ENCODE measurements at regions not wholly inside any gene's neighbourhood (a gene's known extent, or its start where the extent isn't known, plus 50 kb on each side); places are given as distances from the start of the nearest gene placed in this dataset.

DNA sequence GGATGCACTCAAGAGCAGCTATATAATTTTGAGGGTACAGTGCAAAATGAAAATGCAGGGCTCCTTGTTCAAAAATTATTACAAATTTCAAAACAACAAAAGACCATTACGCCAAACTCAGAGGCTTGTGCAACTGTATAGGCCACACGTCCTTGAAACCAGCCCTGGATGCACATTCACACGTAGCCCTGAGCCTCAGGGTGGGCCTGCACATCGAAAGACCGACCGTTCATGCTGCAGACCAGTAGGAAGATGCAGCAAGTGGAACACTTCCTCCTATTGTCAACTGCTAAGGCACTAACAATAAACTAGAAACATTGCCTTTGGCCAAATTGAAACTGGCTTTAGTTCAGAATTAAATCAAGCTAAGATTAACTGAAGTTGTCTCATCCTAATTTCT, 174.7 kb downstream of the SHOX2 start:
- WGBS (ENCODE audit: extremely low coverage, insufficient read length, low lambda C conversion rate), result no CpG with 5 or more reads among the region's 6 CpGs
- Histone ChIP-seq H4K5ac (ENCODE audit: insufficient read length, low read depth, low read length) (no peak overlapping the region), H3K9ac (ENCODE audit: extremely low read depth, insufficient read length, low read length) (no peak overlapping the region), H3K14ac (ENCODE audit: insufficient read depth, low read length) (no peak overlapping the region), H2BK5ac (ENCODE audit: insufficient read length, low read length) (no peak overlapping the region), H3K56ac (ENCODE audit: insufficient read length, low read depth, low read length) (no peak overlapping the region), H2AK5ac (ENCODE audit: insufficient read length, low read length) (no peak overlapping the region), H4K8ac (replicated peaks; ENCODE audit: insufficient read length, low read depth, low read length) (no peak overlapping the region), H3K27ac (ENCODE audit: insufficient read length, low read depth, low read length) (no peak overlapping the region), H3K4me2 (ENCODE audit: insufficient read depth, insufficient read length, low read length) (no peak overlapping the region), H3K4me1 (ENCODE audit: insufficient read depth, low read length) (no peaks in the 10 kb centered on the region), H2BK15ac (ENCODE audit: low read depth, low read length) (no peak overlapping the region), H2BK20ac (ENCODE audit: low read depth, low read length, poor library complexity, severe bottlenecking) (no peak overlapping the region), H4K91ac (ENCODE audit: insufficient read length, low read depth, low read length) (no peak overlapping the region), H2BK12ac (ENCODE audit: insufficient read length, low read depth, low read length) (no peak overlapping the region), H4K20me1 (ENCODE audit: control insufficient read depth, insufficient read depth, insufficient read length) (no peaks in the 10 kb centered on the region), H3K23me2 (ENCODE audit: insufficient read length, low read depth, low read length, poor library complexity, severe bottlenecking) (no peaks in the 10 kb centered on the region), H3T11ph (ENCODE audit: low read length) (no peak overlapping the region), H3K9me3 (ENCODE audit: control insufficient read depth, low read depth, low read length) (no peaks in the 10 kb centered on the region), H3K27me3 (ENCODE audit: insufficient read depth, low read length) (no peaks in the 10 kb centered on the region), H3K18ac (ENCODE audit: insufficient read length, low read depth, low read length) (no peak overlapping the region), H3K4ac (ENCODE audit: low read depth, low read length) (no peak overlapping the region), H3K79me1 (ENCODE audit: insufficient read depth, low read depth, low read length, poor library complexity, severe bottlenecking) (no peaks in the 10 kb centered on the region), H2AFZ (ENCODE audit: low read length) (no peak overlapping the region), H3K23ac (ENCODE audit: insufficient read length, low read depth, low read length) (no peak overlapping the region), H2BK120ac (ENCODE audit: low read depth, low read length, poor library complexity, severe bottlenecking) (no peak overlapping the region), H3K79me2 (ENCODE audit: insufficient read depth, low read length) (no peaks in the 10 kb centered on the region)
- Mint-ChIP-seq H3K27ac (no peak overlapping the region), H3K4me3 (no peak overlapping the region), H3K4me1 (no peaks in the 10 kb centered on the region), H3K27me3 (ENCODE audit: low read depth) (no peaks in the 10 kb centered on the region; the same call in 1 of the 2 replicates), H3K36me3 (ENCODE audit: insufficient read depth in 1 of 3, low read depth in 3 of 3) (no peaks in the 10 kb centered on the region), H3K9me3 (no peaks in the 10 kb centered on the region)
- DNase-seq, result no peak
- TF ChIP-seq, protein P1, sequence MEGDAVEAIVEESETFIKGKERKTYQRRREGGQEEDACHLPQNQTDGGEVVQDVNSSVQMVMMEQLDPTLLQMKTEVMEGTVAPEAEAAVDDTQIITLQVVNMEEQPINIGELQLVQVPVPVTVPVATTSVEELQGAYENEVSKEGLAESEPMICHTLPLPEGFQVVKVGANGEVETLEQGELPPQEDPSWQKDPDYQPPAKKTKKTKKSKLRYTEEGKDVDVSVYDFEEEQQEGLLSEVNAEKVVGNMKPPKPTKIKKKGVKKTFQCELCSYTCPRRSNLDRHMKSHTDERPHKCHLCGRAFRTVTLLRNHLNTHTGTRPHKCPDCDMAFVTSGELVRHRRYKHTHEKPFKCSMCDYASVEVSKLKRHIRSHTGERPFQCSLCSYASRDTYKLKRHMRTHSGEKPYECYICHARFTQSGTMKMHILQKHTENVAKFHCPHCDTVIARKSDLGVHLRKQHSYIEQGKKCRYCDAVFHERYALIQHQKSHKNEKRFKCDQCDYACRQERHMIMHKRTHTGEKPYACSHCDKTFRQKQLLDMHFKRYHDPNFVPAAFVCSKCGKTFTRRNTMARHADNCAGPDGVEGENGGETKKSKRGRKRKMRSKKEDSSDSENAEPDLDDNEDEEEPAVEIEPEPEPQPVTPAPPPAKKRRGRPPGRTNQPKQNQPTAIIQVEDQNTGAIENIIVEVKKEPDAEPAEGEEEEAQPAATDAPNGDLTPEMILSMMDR (conservative IDR thresholded peaks at IDR 0.05), result no peak

Measured in H9 (cell line).